ENCODE measurements at regions not wholly inside any gene's neighbourhood (a gene's known extent, or its start where the extent isn't known, plus 50 kb on each side); places are given as distances from the start of the nearest gene placed in this dataset.

DNA sequence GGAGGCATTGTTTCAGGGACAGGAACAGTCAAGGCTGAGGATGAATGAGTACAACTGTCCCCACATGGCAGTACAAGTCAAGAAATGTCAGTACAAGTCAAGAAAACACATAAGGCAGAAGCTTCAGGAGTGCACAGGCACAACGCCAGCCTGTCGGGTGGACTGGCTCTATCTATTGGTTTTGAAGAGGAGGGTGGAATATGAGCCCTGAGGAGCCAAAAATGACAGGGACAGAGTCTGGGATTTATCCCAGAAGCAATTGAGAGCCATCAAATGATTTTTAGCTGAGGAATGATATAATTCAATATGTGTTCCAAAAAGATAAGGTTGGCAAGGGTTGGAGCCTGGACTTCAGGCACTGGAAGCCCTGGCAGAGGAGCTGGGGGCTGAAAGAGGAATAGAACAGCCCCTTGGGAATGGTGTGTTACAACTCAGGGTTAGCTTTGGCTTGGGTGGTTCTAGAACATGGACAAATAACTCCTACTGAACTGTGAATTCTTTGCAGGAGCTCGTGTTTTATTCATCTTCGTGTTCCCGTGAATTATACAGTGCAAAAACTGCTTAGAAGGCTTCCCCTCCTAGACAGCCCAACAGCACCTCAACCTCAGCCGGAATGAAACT is 425.7 kb upstream of the ARID1B start:
- H3K27me3 ChIP-seq (ENCODE audit: control insufficient read depth, insufficient read depth, low read length) = no peaks in the 10 kb centered on the region
- H3K36me3 ChIP-seq (ENCODE audit: control insufficient read depth, insufficient read depth, low read length) = no peaks in the 10 kb centered on the region
- no peak overlapping the region for H3K4me3 ChIP-seq (ENCODE audit: low read depth, low read length)
- TF ChIP-seq, protein P1, sequence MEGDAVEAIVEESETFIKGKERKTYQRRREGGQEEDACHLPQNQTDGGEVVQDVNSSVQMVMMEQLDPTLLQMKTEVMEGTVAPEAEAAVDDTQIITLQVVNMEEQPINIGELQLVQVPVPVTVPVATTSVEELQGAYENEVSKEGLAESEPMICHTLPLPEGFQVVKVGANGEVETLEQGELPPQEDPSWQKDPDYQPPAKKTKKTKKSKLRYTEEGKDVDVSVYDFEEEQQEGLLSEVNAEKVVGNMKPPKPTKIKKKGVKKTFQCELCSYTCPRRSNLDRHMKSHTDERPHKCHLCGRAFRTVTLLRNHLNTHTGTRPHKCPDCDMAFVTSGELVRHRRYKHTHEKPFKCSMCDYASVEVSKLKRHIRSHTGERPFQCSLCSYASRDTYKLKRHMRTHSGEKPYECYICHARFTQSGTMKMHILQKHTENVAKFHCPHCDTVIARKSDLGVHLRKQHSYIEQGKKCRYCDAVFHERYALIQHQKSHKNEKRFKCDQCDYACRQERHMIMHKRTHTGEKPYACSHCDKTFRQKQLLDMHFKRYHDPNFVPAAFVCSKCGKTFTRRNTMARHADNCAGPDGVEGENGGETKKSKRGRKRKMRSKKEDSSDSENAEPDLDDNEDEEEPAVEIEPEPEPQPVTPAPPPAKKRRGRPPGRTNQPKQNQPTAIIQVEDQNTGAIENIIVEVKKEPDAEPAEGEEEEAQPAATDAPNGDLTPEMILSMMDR (IDR thresholded peaks at IDR 0.05; ENCODE audit: insufficient read depth, low read length, poor library complexity, severe bottlenecking) = no peak
- no peak for DNase-seq (ENCODE audit: low read depth)

GRCh38 chr6:156350337-156350736 is 426.8 kb upstream of the ARID1B start:
- Histone ChIP-seq H3K4me3 (ENCODE audit: low read depth, low read length) (no peak overlapping the region), H3K27me3 (ENCODE audit: control insufficient read depth, insufficient read depth, low read length) (no peaks in the 10 kb centered on the region), H3K36me3 (ENCODE audit: control insufficient read depth, insufficient read depth, low read length) (no peaks in the 10 kb centered on the region)
- TF ChIP-seq, protein P1 (IDR thresholded peaks at IDR 0.05; ENCODE audit: insufficient read depth, low read length, poor library complexity, severe bottlenecking) = no peak
- DNase-seq (ENCODE audit: low read depth) = no peak

GRCh38 chr6:156348849-156349248 is 428.3 kb upstream of the ARID1B start:
- Histone ChIP-seq H3K4me3 (ENCODE audit: low read depth, low read length) (no peak overlapping the region), H3K27me3 (ENCODE audit: control insufficient read depth, insufficient read depth, low read length) (no peaks in the 10 kb centered on the region), H3K36me3 (ENCODE audit: control insufficient read depth, insufficient read depth, low read length) (no peaks in the 10 kb centered on the region)
- no peak for DNase-seq (ENCODE audit: low read depth)
- TF ChIP-seq, protein P1 (IDR thresholded peaks at IDR 0.05; ENCODE audit: insufficient read depth, low read length, poor library complexity, severe bottlenecking) = no peak

GRCh38 chr6:156348424-156348823 is 428.8 kb upstream of the ARID1B start:
- TF ChIP-seq, protein P1 (IDR thresholded peaks at IDR 0.05; ENCODE audit: insufficient read depth, low read length, poor library complexity, severe bottlenecking) = no peak
- H3K4me3 ChIP-seq (ENCODE audit: low read depth, low read length) = no peak overlapping the region

GRCh38 chr6:156347656-156348055 is 429.5 kb upstream of the ARID1B start:
- H3K36me3 ChIP-seq (ENCODE audit: control insufficient read depth, insufficient read depth, low read length) = no peaks in the 10 kb centered on the region
- H3K27me3 ChIP-seq (ENCODE audit: control insufficient read depth, insufficient read depth, low read length) = no peaks in the 10 kb centered on the region
- TF ChIP-seq, protein P1 (IDR thresholded peaks at IDR 0.05; ENCODE audit: insufficient read depth, low read length, poor library complexity, severe bottlenecking) = no peak
- DNase-seq (ENCODE audit: low read depth) = no peak
- no peak overlapping the region for H3K4me3 ChIP-seq (ENCODE audit: low read depth, low read length)

More at GRCh38 chr6:156348424-156348823, 428.8 kb upstream of the ARID1B start:
- Histone ChIP-seq H3K36me3 (ENCODE audit: control insufficient read depth, insufficient read depth, low read length) (no peaks in the 10 kb centered on the region), H3K27me3 (ENCODE audit: control insufficient read depth, insufficient read depth, low read length) (no peaks in the 10 kb centered on the region)
- DNase-seq (ENCODE audit: low read depth) = no peak

- TF ChIP-seq, protein P1 (IDR thresholded peaks at IDR 0.05; ENCODE audit: insufficient read depth, low read length, poor library complexity, severe bottlenecking) = no peak
- no peaks in the 10 kb centered on the region for H3K27me3 ChIP-seq (ENCODE audit: control insufficient read depth, insufficient read depth, low read length)
- peak; percentile 4 for DNase-seq (ENCODE audit: low read depth)
- no peaks in the 10 kb centered on the region for H3K36me3 ChIP-seq (ENCODE audit: control insufficient read depth, insufficient read depth, low read length)
- no peak overlapping the region for H3K4me3 ChIP-seq (ENCODE audit: low read depth, low read length)
Measured at GRCh38 chr6:156347246-156347645, 429.9 kb upstream of the ARID1B start.
